Fibroblast of lung (primary cell): ENCODE measurements at regions not wholly inside any gene's neighbourhood (a gene's known extent, or its start where the extent isn't known, plus 50 kb on each side); places are given as distances from the start of the nearest gene placed in this dataset.
"Not testable (repeated sequence)": the region's sequence is repeated elsewhere in the genome, so short reads cannot be mapped to it uniquely, and the experiment has no call there.

Experiments
- DNase-seq, 2 donors: peaks; one replicate each; pipeline versions ENCODE4 v3.0.0 to v3.0.0-alpha.2; 2010; ENCODE audit warnings: low read depth in 2 of 2
- H2AFZ ChIP-seq: 2 replicates; pipeline ENCODE4 v1.5.1; 2012; ENCODE audit warnings: low read length, control low read depth, inconsistent platforms
- H3K27ac ChIP-seq: 2 replicates; pipeline ENCODE4 v1.5.1; 2011; ENCODE audit warnings: low read length, control low read depth; ENCODE audit not compliant: insufficient read depth
- H3K27me3 ChIP-seq: 2 replicates; pipeline ENCODE4 v1.5.1; 2011; ENCODE audit warnings: mild to moderate bottlenecking, low read length; ENCODE audit not compliant: control insufficient read depth, insufficient read depth
- H3K36me3 ChIP-seq: 2 replicates; pipeline ENCODE4 v1.5.1; 2011; ENCODE audit warnings: low read length; ENCODE audit not compliant: control insufficient read depth, insufficient read depth
- H3K4me1 ChIP-seq: 2 replicates; pipeline ENCODE4 v1.5.1; 2011; ENCODE audit warnings: low read length; ENCODE audit not compliant: control insufficient read depth, insufficient read depth; ENCODE audit errors: extremely low read depth
- H3K4me2 ChIP-seq: 2 replicates; pipeline ENCODE4 v1.5.1; 2011; ENCODE audit warnings: low read length, control low read depth; ENCODE audit not compliant: insufficient read depth; ENCODE audit errors: extremely low read depth
- H3K4me3 ChIP-seq, 4 experiments: fragments of 200-600 bp in 1 of 4; sonication (generic) in 1 of 4; replicated peaks in 1 of 4; 2 replicates each; pipeline ENCODE4 v1.5.1; 2011 to 2016; ENCODE audit warnings: low read length in 4 of 4, low read depth in 3 of 4, mild to moderate bottlenecking in 3 of 4, control low read depth in 2 of 4, inconsistent platforms in 1 of 4, mixed read lengths in 1 of 4; ENCODE audit not compliant: insufficient read depth in 1 of 4; ENCODE audit errors: control extremely low read depth in 1 of 4
- H3K79me2 ChIP-seq: 2 replicates; pipeline ENCODE4 v1.5.1; 2012; ENCODE audit warnings: mild to moderate bottlenecking, low read length, inconsistent platforms; ENCODE audit not compliant: control insufficient read depth, insufficient read depth
- H3K9ac ChIP-seq: 2 replicates; pipeline ENCODE4 v1.5.1; 2011; ENCODE audit warnings: mild to moderate bottlenecking, low read length, control low read depth; ENCODE audit not compliant: insufficient read depth
- H3K9me3 ChIP-seq: 2 replicates; pipeline ENCODE4 v1.5.1; 2012; ENCODE audit warnings: low read depth, low read length; ENCODE audit not compliant: control insufficient read depth, insufficient read depth
- H4K20me1 ChIP-seq: 2 replicates; pipeline ENCODE4 v1.5.1; 2011; ENCODE audit warnings: low read length; ENCODE audit not compliant: control insufficient read depth, insufficient read depth; ENCODE audit errors: extremely low read depth
- EZH2 ChIP-seq: IDR thresholded peaks from 2 replicates; pipeline ENCODE4 v1.5.1; 2012; ENCODE audit warnings: low read length, control low read depth, mild to moderate bottlenecking; ENCODE audit errors: missing control alignments
- TF ChIP-seq, protein P1 (sequence below), 2 donors: IDR thresholded peaks in 1 of 2; conservative IDR thresholded peaks in 1 of 2; 1 replicate in 1 of 2; 2 replicates in 1 of 2; pipeline ENCODE4 v1.5.1; 2011 to 2012; ENCODE audit warnings: low read length in 2 of 2, control low read depth in 1 of 2, inconsistent platforms in 1 of 2, low read depth in 1 of 2, mild to moderate bottlenecking in 1 of 2

- Histone ChIP-seq H4K20me1 (no peaks in the 10 kb centered on the region), H3K4me2 (no peak overlapping the region), H3K79me2 (no peaks in the 10 kb centered on the region), H3K27ac (no peak overlapping the region), H3K27me3 (no peaks in the 10 kb centered on the region), H3K4me3 (no peak overlapping the region), H3K9ac (no peak overlapping the region), H2AFZ (no peak overlapping the region), H3K9me3 (no peaks in the 10 kb centered on the region), H3K4me1 (no peaks in the 10 kb centered on the region), H3K36me3 (no peaks in the 10 kb centered on the region)
- TF ChIP-seq EZH2, result no peak
- TF ChIP-seq, protein P1, sequence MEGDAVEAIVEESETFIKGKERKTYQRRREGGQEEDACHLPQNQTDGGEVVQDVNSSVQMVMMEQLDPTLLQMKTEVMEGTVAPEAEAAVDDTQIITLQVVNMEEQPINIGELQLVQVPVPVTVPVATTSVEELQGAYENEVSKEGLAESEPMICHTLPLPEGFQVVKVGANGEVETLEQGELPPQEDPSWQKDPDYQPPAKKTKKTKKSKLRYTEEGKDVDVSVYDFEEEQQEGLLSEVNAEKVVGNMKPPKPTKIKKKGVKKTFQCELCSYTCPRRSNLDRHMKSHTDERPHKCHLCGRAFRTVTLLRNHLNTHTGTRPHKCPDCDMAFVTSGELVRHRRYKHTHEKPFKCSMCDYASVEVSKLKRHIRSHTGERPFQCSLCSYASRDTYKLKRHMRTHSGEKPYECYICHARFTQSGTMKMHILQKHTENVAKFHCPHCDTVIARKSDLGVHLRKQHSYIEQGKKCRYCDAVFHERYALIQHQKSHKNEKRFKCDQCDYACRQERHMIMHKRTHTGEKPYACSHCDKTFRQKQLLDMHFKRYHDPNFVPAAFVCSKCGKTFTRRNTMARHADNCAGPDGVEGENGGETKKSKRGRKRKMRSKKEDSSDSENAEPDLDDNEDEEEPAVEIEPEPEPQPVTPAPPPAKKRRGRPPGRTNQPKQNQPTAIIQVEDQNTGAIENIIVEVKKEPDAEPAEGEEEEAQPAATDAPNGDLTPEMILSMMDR (conservative IDR thresholded peaks at IDR 0.05 in 1 of 2, IDR thresholded peaks at IDR 0.05 in 1 of 2; ENCODE audit: low read depth in 1 of 2, low read length in 2 of 2), result no peak
- DNase-seq, result no peak
Measured at GRCh38 chr9:99497641-99498040, 275.6 kb downstream of the SEC61B start.

GRCh38 chr9:99498979-99499378 lies 276.9 kb downstream of the SEC61B start:
- not testable (repeated sequence) for H3K4me2 ChIP-seq, H4K20me1 ChIP-seq, H3K9me3 ChIP-seq, H3K27ac ChIP-seq, DNase-seq, H3K9ac ChIP-seq, H3K79me2 ChIP-seq, H3K27me3 ChIP-seq, H3K36me3 ChIP-seq, H3K4me1 ChIP-seq, H3K4me3 ChIP-seq, H2AFZ ChIP-seq

- H3K4me1 ChIP-seq, result no peaks in the 10 kb centered on the region
- H3K79me2 ChIP-seq, result no peaks in the 10 kb centered on the region
- H3K36me3 ChIP-seq, result no peaks in the 10 kb centered on the region
- no peak overlapping the region for H3K9ac ChIP-seq
- no peaks in the 10 kb centered on the region for H3K27me3 ChIP-seq
- peak in 1 of 2 donors; percentile 3 for DNase-seq
- no peaks in the 10 kb centered on the region for H3K9me3 ChIP-seq
- H2AFZ ChIP-seq, result no peak overlapping the region
- H4K20me1 ChIP-seq, result no peaks in the 10 kb centered on the region
- no peak overlapping the region for H3K4me2 ChIP-seq
- no peak overlapping the region for H3K4me3 ChIP-seq
- no peak for TF ChIP-seq EZH2
- TF ChIP-seq, protein P1 (conservative IDR thresholded peaks at IDR 0.05 in 1 of 2, IDR thresholded peaks at IDR 0.05 in 1 of 2; ENCODE audit: low read depth in 1 of 2, low read length in 2 of 2), result no peak
- no peak overlapping the region for H3K27ac ChIP-seq
Measured at GRCh38 chr9:99505936-99506335, 283.9 kb downstream of the SEC61B start.
